Thymus (tissue), 11 donors: ENCODE measurements at regions not wholly inside any gene's neighbourhood (a gene's known extent, or its start where the extent isn't known, plus 50 kb on each side); places are given as distances from the start of the nearest gene placed in this dataset.
"Not testable (repeated sequence)": the region's sequence is repeated elsewhere in the genome, so short reads cannot be mapped to it uniquely, and the experiment has no call there.

Experiments used
- DNase-seq, 9 donors: peaks; one replicate each; pipeline ENCODE4 v3.0.0-alpha.2; 2013; ENCODE audit warnings: low spot score in 9 of 9, low read depth in 6 of 9, missing footprints in 1 of 9
- H3K27ac ChIP-seq, 2 donors: one replicate each; pipeline ENCODE4 v1.5.1; 2013; ENCODE audit warnings: control low read depth in 1 of 2, low read depth in 1 of 2, low read length in 1 of 2, mild to moderate bottlenecking in 1 of 2, moderate library complexity in 1 of 2
- H3K27me3 ChIP-seq, 2 donors: one replicate each; pipeline ENCODE4 v1.5.1; 2013; ENCODE audit warnings: low read length in 1 of 2; ENCODE audit not compliant: control insufficient read depth in 2 of 2, insufficient read depth in 1 of 2
- H3K36me3 ChIP-seq, 2 donors: one replicate each; pipeline ENCODE4 v1.5.1; 2013; ENCODE audit warnings: low read length in 1 of 2, mild to moderate bottlenecking in 1 of 2, moderate library complexity in 1 of 2; ENCODE audit not compliant: control insufficient read depth in 2 of 2, insufficient read depth in 2 of 2
- H3K4me1 ChIP-seq, 2 donors: one replicate each; pipeline ENCODE4 v1.5.1; 2013; ENCODE audit warnings: low read length in 2 of 2; ENCODE audit not compliant: control insufficient read depth in 2 of 2, insufficient read depth in 2 of 2
- H3K4me3 ChIP-seq, 2 donors: one replicate each; pipeline ENCODE4 v1.5.1; 2013; ENCODE audit warnings: low read length in 2 of 2, control low read depth in 1 of 2, mild to moderate bottlenecking in 1 of 2
- H3K9me3 ChIP-seq, 2 donors: one replicate each; pipeline ENCODE4 v1.5.1; 2013; ENCODE audit warnings: low read length in 1 of 2, mild to moderate bottlenecking in 1 of 2; ENCODE audit not compliant: control insufficient read depth in 2 of 2, insufficient read depth in 1 of 2
- WGBS: extraction: QIAGEN DNeasy Blood & Tissue Kit; methylation state at CpG from one replicate; pipeline ENCODE4 v1.1.7; 2013; 5-methylcytosine and 5-hydroxymethylcytosine counted together
- donor health status: healthy.

GRCh38 chr22:47352920-47353700, 590.7 kb downstream of the TBC1D22A start:
- H3K9me3 ChIP-seq = peaks cover 0 to 8% of the 10 kb centered on the region in 2 donors
- no peaks in the 10 kb centered on the region for H3K4me1 ChIP-seq
- H3K27ac ChIP-seq = no peak overlapping the region
- H3K4me3 ChIP-seq = no peak overlapping the region
- H3K27me3 ChIP-seq = no peaks in the 10 kb centered on the region
- no peaks in the 10 kb centered on the region for H3K36me3 ChIP-seq
- no peak for DNase-seq
- 87% methylated on average over 18 of the region's 18 CpGs for WGBS

GRCh38 chr22:47351836-47352579, 589.6 kb downstream of the TBC1D22A start:
- no peak overlapping the region for H3K4me3 ChIP-seq
- H3K9me3 ChIP-seq = peaks cover 0 to 8% of the 10 kb centered on the region in 2 donors
- no peak for DNase-seq
- H3K36me3 ChIP-seq = no peaks in the 10 kb centered on the region
- H3K4me1 ChIP-seq = no peaks in the 10 kb centered on the region
- WGBS = 89% methylated on average over 11 of the region's 11 CpGs
- H3K27me3 ChIP-seq = no peaks in the 10 kb centered on the region
- no peak overlapping the region for H3K27ac ChIP-seq

DNA sequence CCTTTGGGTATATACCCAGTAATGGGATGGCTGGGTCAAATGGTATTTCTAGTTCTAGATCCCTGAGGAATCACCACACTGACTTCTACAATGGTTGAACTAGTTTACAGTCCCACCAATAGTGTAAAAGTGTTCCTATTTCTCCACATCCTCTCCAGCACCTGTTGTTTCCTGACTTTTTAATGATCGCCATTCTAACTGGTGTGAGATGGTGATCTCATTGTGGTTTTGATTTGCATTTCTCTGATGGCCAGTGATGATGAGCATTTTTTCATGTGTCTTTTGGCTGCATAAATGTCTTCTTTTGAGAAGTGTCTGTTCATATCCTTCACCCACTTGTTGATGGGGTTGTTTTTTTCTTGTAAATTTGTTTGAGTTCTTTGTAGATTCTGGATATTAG, 583.8 kb downstream of the TBC1D22A start:
- not testable (repeated sequence) for H3K27ac ChIP-seq, DNase-seq, H3K36me3 ChIP-seq, H3K4me3 ChIP-seq, H3K4me1 ChIP-seq, H3K27me3 ChIP-seq
- 100% methylated on average over 1 of the region's 1 CpG for WGBS
- H3K9me3 ChIP-seq = peaks cover 1 to 10% of the 10 kb centered on the region in 2 donors

DNA sequence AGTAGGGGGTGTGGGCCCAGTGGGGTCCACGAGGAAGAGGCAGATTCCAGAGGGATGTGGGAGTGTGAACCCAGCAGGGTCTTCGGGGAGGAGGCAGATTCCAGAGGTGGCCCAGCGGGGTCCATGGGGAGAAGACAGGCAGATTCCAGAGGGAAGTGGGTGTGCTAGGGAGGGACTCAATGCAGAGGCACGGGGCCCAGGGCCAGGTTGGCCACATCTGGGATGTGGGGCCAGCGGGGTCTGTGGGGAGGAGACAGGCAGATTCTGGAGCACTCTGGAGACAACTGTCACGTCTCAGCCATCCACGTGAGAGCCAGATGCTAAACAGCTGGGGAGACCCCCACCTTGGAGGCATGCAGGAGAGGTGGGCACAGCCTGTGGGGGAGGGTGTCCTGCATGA, 582.6 kb downstream of the TBC1D22A start:
- H3K9me3 ChIP-seq = peaks cover 1 to 10% of the 10 kb centered on the region in 2 donors
- no peak for DNase-seq
- WGBS = 77% methylated on average over 7 of the region's 7 CpGs
- H3K36me3 ChIP-seq = no peaks in the 10 kb centered on the region
- no peak overlapping the region for H3K27ac ChIP-seq
- no peaks in the 10 kb centered on the region for H3K27me3 ChIP-seq
- H3K4me3 ChIP-seq = no peak overlapping the region
- no peaks in the 10 kb centered on the region for H3K4me1 ChIP-seq

- Histone ChIP-seq H3K36me3 (no peaks in the 10 kb centered on the region), H3K9me3 (peaks cover 1 to 10% of the 10 kb centered on the region in 2 donors), H3K27ac (no peak overlapping the region), H3K4me1 (no peaks in the 10 kb centered on the region), H3K4me3 (no peak overlapping the region), H3K27me3 (no peaks in the 10 kb centered on the region)
- WGBS = 87% methylated on average over 6 of the region's 6 CpGs
- no peak for DNase-seq
Observed at GRCh38 chr22:47344414-47344813, 582.0 kb downstream of the TBC1D22A start.

DNA sequence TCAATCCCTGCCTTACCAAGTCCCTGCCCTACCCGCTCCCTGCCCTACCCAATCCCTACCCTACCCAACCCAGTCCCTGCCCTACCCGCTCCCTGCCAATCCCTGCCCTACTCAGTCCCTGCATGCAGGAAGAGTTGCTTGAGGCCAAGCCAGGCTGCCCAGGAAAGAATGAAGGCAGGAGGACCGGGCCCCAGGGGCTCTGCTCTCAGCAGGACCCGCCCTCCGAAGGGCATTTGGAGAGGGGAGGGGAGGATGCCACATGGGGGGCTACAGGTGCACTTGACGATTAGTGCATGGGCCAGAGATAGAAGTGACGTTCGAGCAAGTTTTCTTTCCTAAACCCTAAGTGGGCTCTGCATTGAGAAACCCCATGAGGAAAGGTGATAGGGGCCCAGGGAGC, 581.2 kb downstream of the TBC1D22A start:
- WGBS = 93% methylated on average over 8 of the region's 8 CpGs
- H3K9me3 ChIP-seq = peaks cover 1 to 10% of the 10 kb centered on the region in 2 donors

GRCh38 chr22:47342446-47342845, 580.0 kb downstream of the TBC1D22A start:
- H3K27me3 ChIP-seq = no peaks in the 10 kb centered on the region
- H3K27ac ChIP-seq = no peak overlapping the region
- 91% methylated on average over 10 of the region's 10 CpGs for WGBS
- no peak for DNase-seq
- no peaks in the 10 kb centered on the region for H3K36me3 ChIP-seq
- H3K9me3 ChIP-seq = peaks cover 1 to 10% of the 10 kb centered on the region in 2 donors
- no peaks in the 10 kb centered on the region for H3K4me1 ChIP-seq
- H3K4me3 ChIP-seq = no peak overlapping the region

More for the DNA sequence above, 581.2 kb downstream of the TBC1D22A start:
- no peaks in the 10 kb centered on the region for H3K27me3 ChIP-seq
- H3K4me3 ChIP-seq = no peak overlapping the region
- no peak overlapping the region for H3K27ac ChIP-seq
- no peaks in the 10 kb centered on the region for H3K4me1 ChIP-seq
- no peak for DNase-seq
- no peaks in the 10 kb centered on the region for H3K36me3 ChIP-seq

DNA sequence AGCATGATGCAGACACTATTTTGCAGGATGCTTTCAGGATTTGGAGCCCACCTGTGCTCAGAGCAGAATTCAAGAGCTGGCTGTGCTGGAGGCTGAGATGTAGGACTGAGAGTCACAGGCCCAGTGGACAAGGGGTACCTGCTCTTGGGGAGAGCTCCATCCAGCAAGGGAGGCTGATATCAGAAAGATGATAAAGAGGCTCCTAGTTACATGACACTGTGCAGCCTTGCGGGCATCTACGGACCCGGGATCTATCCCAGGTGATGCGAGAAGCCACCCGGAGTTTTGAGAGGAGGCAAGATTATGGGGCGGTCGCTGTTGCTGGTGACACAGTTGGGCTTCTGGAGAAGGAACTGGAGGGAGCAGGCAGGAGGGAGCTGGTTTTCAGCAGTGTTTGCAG, 579.0 kb downstream of the TBC1D22A start:
- Histone ChIP-seq H3K36me3 (no peaks in the 10 kb centered on the region), H3K4me3 (no peak overlapping the region), H3K27me3 (no peaks in the 10 kb centered on the region), H3K9me3 (peaks cover 1 to 10% of the 10 kb centered on the region in 2 donors), H3K27ac (no peak overlapping the region), H3K4me1 (no peaks in the 10 kb centered on the region)
- no peak for DNase-seq
- 87% methylated on average over 7 of the region's 7 CpGs for WGBS

DNA sequence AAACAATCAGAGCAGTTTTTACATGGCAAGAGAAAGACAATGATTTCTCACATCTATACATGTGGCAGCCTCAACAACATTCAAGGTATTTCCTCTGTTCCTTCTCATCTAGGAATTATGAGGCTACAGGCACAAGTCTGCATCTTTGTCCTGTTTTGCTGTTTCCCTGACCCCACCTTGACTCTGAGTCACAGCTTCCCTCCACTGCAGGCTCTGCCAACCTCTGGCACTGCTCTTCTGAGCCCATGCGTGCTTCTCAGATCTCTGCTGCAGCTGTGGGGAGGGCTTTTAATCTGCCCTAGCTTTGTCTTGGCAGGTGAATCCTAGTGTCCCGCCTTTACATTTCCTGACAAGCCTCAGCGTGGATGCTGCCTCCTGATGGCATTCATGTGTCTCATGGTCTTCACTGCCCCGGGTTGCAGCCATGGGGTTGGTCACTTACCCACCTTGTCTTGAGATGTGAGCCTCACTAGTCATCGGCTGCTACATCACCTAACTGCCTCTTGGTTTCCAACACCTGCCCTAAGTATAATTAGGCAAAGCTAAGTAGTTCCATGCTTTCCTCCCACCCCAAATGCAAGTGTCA, 578.5 kb downstream of the TBC1D22A start:
- 90% methylated on average over 5 of the region's 5 CpGs for WGBS
- H3K9me3 ChIP-seq = peaks cover 1 to 10% of the 10 kb centered on the region in 2 donors
- DNase-seq = no peak

More for the DNA sequence above, 578.5 kb downstream of the TBC1D22A start:
- Histone ChIP-seq H3K27me3 (no peaks in the 10 kb centered on the region), H3K4me3 (no peak overlapping the region), H3K27ac (no peak overlapping the region), H3K4me1 (no peaks in the 10 kb centered on the region), H3K36me3 (no peaks in the 10 kb centered on the region)
